HepG2 (cell line): ENCODE measurements at regions not wholly inside any gene's neighbourhood (a gene's known extent, or its start where the extent isn't known, plus 50 kb on each side); places are given as distances from the start of the nearest gene placed in this dataset.

ENCODE experiments used
- ATAC-seq: fragments of 200-7000 bp; cut with Tn5 transposase; 3 replicates; pipeline ENCODE4 v1.9.1; 2020; ENCODE audit warnings: mild to moderate bottlenecking, moderate library complexity
- BruUV-seq: library from RNA; stranded (reverse); fragments of 400-500 nt; replicated peaks from 2 replicates; lab custom pipeline; 2021; lab: Mats Ljungman, UMichigan
- CTCF ChIA-PET: fragments of 300-600 bp; formaldehyde crosslinking; extraction: SDS; loops from one replicate; lab custom pipeline; 2021; ENCODE audit warnings: low total read pairs, inconsistent platforms, low intra/inter-chr PET ratio; lab: Yijun Ruan, JAX
- POLR2A ChIA-PET: fragments of 350-600 bp; sonication (Branson Sonifier 250); formaldehyde crosslinking; loops from one replicate; lab custom pipeline; 2020; ENCODE audit warnings: antibody characterized with exemption, inconsistent platforms; lab: Yijun Ruan, JAX
- DNase-seq: peaks from one replicate; pipeline ENCODE4 v3.0.0-alpha.2; 2015; ENCODE audit warnings: low spot score
- FAIRE-seq: peaks from 3 replicates; lab custom pipeline; 2011; peaks lifted over from hg19 to GRCh38; lab: Jason Lieb, UNC
- H2AFZ ChIP-seq: one replicate; pipeline ENCODE4 v1.6.1; 2011; ENCODE audit warnings: low read length, inconsistent platforms
- H3K27ac ChIP-seq: fragments of 300-600 bp; 3 replicates; pipeline ENCODE4 v1.8.0; 2011; ENCODE audit warnings: mixed run types, mild to moderate bottlenecking, mixed read lengths, low read length, inconsistent platforms; ENCODE audit not compliant: insufficient read depth; ENCODE audit errors: extremely low read length
- H3K27me3 ChIP-seq, 2 experiments: fragments of 200-600 bp in 1 of 2; 2 replicates in 1 of 2; 3 replicates in 1 of 2; pipeline versions ENCODE4 v1.6.0 to v1.8.0; 2011; ENCODE audit warnings: low read length in 2 of 2, mild to moderate bottlenecking in 2 of 2, moderate library complexity in 2 of 2, inconsistent platforms in 1 of 2; ENCODE audit not compliant: insufficient read depth in 2 of 2, control insufficient read depth in 1 of 2
- H3K36me3 ChIP-seq, 2 experiments: fragments of 200-600 bp in 1 of 2; replicated peaks in 1 of 2; 2 replicates in 1 of 2; 3 replicates in 1 of 2; pipeline versions ENCODE4 v1.5.1 to v1.8.0; 2011; ENCODE audit warnings: low read length in 2 of 2, inconsistent platforms in 1 of 2; ENCODE audit not compliant: insufficient read depth in 2 of 2, control insufficient read depth in 1 of 2
- H3K4me1 ChIP-seq: 2 replicates; pipeline ENCODE4 v1.5.1; 2012; ENCODE audit warnings: low read length, inconsistent platforms; ENCODE audit not compliant: insufficient read depth
- H3K4me2 ChIP-seq: 2 replicates; pipeline ENCODE4 v1.6.0; 2011; ENCODE audit warnings: low read depth, low read length, inconsistent platforms
- H3K4me3 ChIP-seq, 3 experiments: fragments of 200-600 bp in 1 of 3; sonication (generic), shearing (Covaris generic) in 1 of 3; replicated peaks in 1 of 3; 2 replicates each; pipeline ENCODE4 v1.5.1; 2011 to 2016; ENCODE audit warnings: low read length in 3 of 3, inconsistent platforms in 2 of 3, low read depth in 2 of 3, mild to moderate bottlenecking in 2 of 3, control low read depth in 1 of 3, mixed read lengths in 1 of 3; ENCODE audit not compliant: insufficient read depth in 1 of 3
- H3K79me2 ChIP-seq: one replicate; pipeline ENCODE4 v1.6.1; 2011; ENCODE audit warnings: low read length, inconsistent platforms; ENCODE audit not compliant: insufficient read depth
- H3K9ac ChIP-seq: 2 replicates; pipeline ENCODE4 v1.6.0; 2011; ENCODE audit warnings: mild to moderate bottlenecking, low read depth, low read length, inconsistent platforms; ENCODE audit not compliant: insufficient read depth
- H3K9me3 ChIP-seq: 2 replicates; pipeline ENCODE4 v1.5.1; 2012; ENCODE audit warnings: mild to moderate bottlenecking, low read length
- H4K20me1 ChIP-seq: 2 replicates; pipeline ENCODE4 v1.6.0; 2011; ENCODE audit warnings: inconsistent platforms, mild to moderate bottlenecking, low read length, moderate library complexity; ENCODE audit not compliant: insufficient read depth
- AKAP8 ChIP-seq: sonication (generic); formaldehyde crosslinking; IDR thresholded peaks from 2 replicates; pipeline ENCODE4 v1.5.1; 2020; ENCODE audit warnings: mild to moderate bottlenecking, missing genetic modification reagents
- CSRNP1 ChIP-seq: sonication (generic); formaldehyde crosslinking; IDR thresholded peaks from 2 replicates; pipeline ENCODE4 v1.8.1; 2023; ENCODE audit warnings: mild to moderate bottlenecking, missing genetic modification reagents
- GATA4 ChIP-seq: sonication (generic); IDR thresholded peaks from 2 replicates; pipeline ENCODE4 v1.6.1; 2016; ENCODE audit warnings: antibody characterized with exemption, low read depth, borderline replicate concordance
- HOMEZ ChIP-seq: IDR thresholded peaks from 2 replicates; pipeline ENCODE4 v1.6.1; 2016; ENCODE audit warnings: low read depth
- IRF2 ChIP-seq: IDR thresholded peaks from 2 replicates; pipeline ENCODE4 v1.6.1; 2018; ENCODE audit warnings: missing genetic modification reagents, missing compliant biosample characterization
- NFKB2 ChIP-seq: sonication (generic); formaldehyde crosslinking; IDR thresholded peaks from 2 replicates; pipeline ENCODE4 v1.4.0; 2020; ENCODE audit warnings: missing genetic modification reagents, borderline replicate concordance
- RARG ChIP-seq: sonication (generic); formaldehyde crosslinking; IDR thresholded peaks from 2 replicates; pipeline ENCODE4 v1.4.0; 2020; ENCODE audit warnings: low read depth, mild to moderate bottlenecking, missing genetic modification reagents
- REL ChIP-seq: sonication (generic); formaldehyde crosslinking; conservative IDR thresholded peaks from 2 replicates; pipeline ENCODE4 v1.8.0; 2022; ENCODE audit warnings: mild to moderate bottlenecking, missing genetic modification reagents, moderate library complexity
- TAF1 ChIP-seq: sonication (generic); formaldehyde crosslinking; IDR thresholded peaks from 2 replicates; pipeline ENCODE4 v1.4.0; 2020; ENCODE audit warnings: missing genetic modification reagents
- TP53 ChIP-seq: sonication (generic); formaldehyde crosslinking; conservative IDR thresholded peaks from 2 replicates; pipeline ENCODE4 v1.4.0; 2020; ENCODE audit warnings: missing genetic modification reagents
- USF2 ChIP-seq, 2 experiments: sonication (generic) in 1 of 2; formaldehyde crosslinking in 1 of 2; IDR thresholded peaks; 2 replicates each; pipeline versions ENCODE4 v1.5.1 to v1.6.1; 2011 to 2020; ENCODE audit warnings: borderline replicate concordance in 1 of 2, low read depth in 1 of 2, low read length in 1 of 2, mild to moderate bottlenecking in 1 of 2, missing genetic modification reagents in 1 of 2, moderate library complexity in 1 of 2
- ZGPAT ChIP-seq: IDR thresholded peaks from 2 replicates; pipeline ENCODE4 v1.6.1; 2016; ENCODE audit warnings: mild to moderate bottlenecking
- ZNF414 ChIP-seq: sonication (generic); formaldehyde crosslinking; IDR thresholded peaks from 2 replicates; pipeline ENCODE4 v1.5.0; 2020; ENCODE audit warnings: missing genetic modification reagents
- ZNF510 ChIP-seq: sonication (generic); formaldehyde crosslinking; IDR thresholded peaks from 2 replicates; pipeline ENCODE4 v1.4.0; 2020; ENCODE audit warnings: low read depth, mild to moderate bottlenecking, missing genetic modification reagents
- ZNF709 ChIP-seq: sonication (generic); formaldehyde crosslinking; IDR thresholded peaks from 2 replicates; pipeline ENCODE4 v1.5.0; 2020; ENCODE audit warnings: mild to moderate bottlenecking, missing genetic modification reagents
- ZNF772 ChIP-seq: sonication (generic); formaldehyde crosslinking; IDR thresholded peaks from 2 replicates; pipeline ENCODE4 v1.5.0; 2020; ENCODE audit warnings: mild to moderate bottlenecking, missing genetic modification reagents
- WGBS: methylation state at CpG from one replicate; pipeline ENCODE4 v1.1.6; 2017; ENCODE audit warnings: low lambda C conversion rate; 5-methylcytosine and 5-hydroxymethylcytosine counted together
- in situ Hi-C: cut with HindIII; loops from 2 replicates; pipeline ENCODE4 v1.10.0; 2017; ENCODE audit warnings: low pct_unique_long_range_greater_than_20kb; ENCODE audit not compliant: extremely low pct_ligation_motif_present
- intact Hi-C: fragments of 100-400 bp; cut with micrococcal nuclease; formaldehyde crosslinking; loops from one replicate; pipeline ENCODE4 v1.10.0; 2022; ENCODE audit not compliant: unreplicated experiment

- Histone ChIP-seq H3K4me2 (no peak overlapping the region), H3K27me3 (peaks cover 0 to 1% of the 10 kb centered on the region in 2 experiments; a peak in 1 of 5 replicates), H3K9ac (no peak overlapping the region), H3K79me2 (no peaks in the 10 kb centered on the region), H3K36me3 (no peaks in the 10 kb centered on the region), H2AFZ (no peak overlapping the region), H4K20me1 (no peaks in the 10 kb centered on the region), H3K4me3 (no peak overlapping the region), H3K9me3 (no peaks in the 10 kb centered on the region), H3K4me1 (no peaks in the 10 kb centered on the region), H3K27ac (no peak overlapping the region)
- BruUV-seq: no TSS peak
- ChIA-PET CTCF (interaction anchor here (2.0 kb wide), 1 partner anchor 259 kb away, joined by 14 read pairs; no protein-coding TSS in a partner anchor), POLR2A (no interaction called here)
- 44% methylated on average over 6 of the region's 6 CpGs for WGBS
- DNase-seq (no peak), ATAC-seq (no peak), FAIRE-seq (no peak)
- intact Hi-C loops: loop anchor here (5.0 kb wide), 1 partner anchor 90 kb away; no protein-coding TSS in a partner anchor
- TF ChIP-seq NFKB2 (CRISPR knock-in tag) (no peak), USF2 (IDR thresholded peaks at IDR 0.05; ENCODE audit: low read depth, low read length) (no peak), USF2 (CRISPR knock-in tag; IDR thresholded peaks at IDR 0.05; ENCODE audit: borderline replicate concordance) (no peak), TAF1 (CRISPR knock-in tag) (no peak), IRF2 (CRISPR knock-in tag) (no peak), CSRNP1 (no peak), ZNF772 (CRISPR knock-in tag) (no peak), GATA4 (no peak), RARG (CRISPR knock-in tag) (no peak), TP53 (CRISPR knock-in tag) (no peak), ZNF709 (CRISPR knock-in tag) (no peak), ZNF414 (CRISPR knock-in tag) (no peak), ZNF510 (CRISPR knock-in tag) (no peak), HOMEZ (CRISPR knock-in tag) (no peak), REL (CRISPR knock-in tag) (no peak), AKAP8 (CRISPR knock-in tag) (no peak), ZGPAT (CRISPR knock-in tag) (no peak)
- in situ Hi-C loops: loop anchor here (25.0 kb wide), 1 partner anchor 245 kb away; no protein-coding TSS in a partner anchor
Observed at GRCh38 chr9:16132513-16132912, 579.7 kb downstream of the CCDC171 start.
